HG02571 (cell line): ENCODE measurements at regions not wholly inside any gene's neighbourhood (a gene's known extent, or its start where the extent isn't known, plus 50 kb on each side); places are given as distances from the start of the nearest gene placed in this dataset.
A peak's percentile ranks its signal among the peaks of the same experiment; 100 is the strongest.
"Not testable (repeated sequence)": the region's sequence is repeated elsewhere in the genome, so short reads cannot be mapped to it uniquely, and the experiment has no call there.

Experiments
- ATAC-seq: cut with Tn5 transposase; IDR thresholded peaks from one replicate; pipeline ENCODE4 v1.9.1; 2021; ENCODE audit warnings: mild to moderate bottlenecking, moderate library complexity; ENCODE audit not compliant: unreplicated experiment

- ATAC-seq = no peak
These were observed 260.3 kb downstream of the ADGRD1 start for GRCh38 chr12:131213896-131214442.

DNA sequence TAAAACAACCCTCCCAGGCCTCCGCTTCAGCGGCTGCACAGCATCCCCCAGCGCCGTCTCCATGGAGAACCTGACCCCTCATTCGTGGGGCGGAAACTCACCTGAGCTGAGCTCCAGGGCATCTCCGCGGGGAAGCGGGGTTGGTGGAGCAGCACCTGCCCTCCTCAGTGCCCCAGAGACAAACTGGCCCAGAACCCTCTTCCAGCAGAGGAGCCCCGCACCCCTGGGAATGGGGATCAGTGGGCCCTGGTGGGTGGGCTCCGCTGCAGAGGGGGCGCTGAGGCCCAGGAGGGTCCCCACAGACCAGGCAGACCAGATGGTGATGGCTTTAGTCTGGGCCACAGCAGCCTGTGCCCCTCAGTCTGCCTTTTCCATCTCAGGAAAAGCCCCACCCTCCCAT, 261.2 kb downstream of the ADGRD1 start:
- not testable (repeated sequence) for ATAC-seq

DNA sequence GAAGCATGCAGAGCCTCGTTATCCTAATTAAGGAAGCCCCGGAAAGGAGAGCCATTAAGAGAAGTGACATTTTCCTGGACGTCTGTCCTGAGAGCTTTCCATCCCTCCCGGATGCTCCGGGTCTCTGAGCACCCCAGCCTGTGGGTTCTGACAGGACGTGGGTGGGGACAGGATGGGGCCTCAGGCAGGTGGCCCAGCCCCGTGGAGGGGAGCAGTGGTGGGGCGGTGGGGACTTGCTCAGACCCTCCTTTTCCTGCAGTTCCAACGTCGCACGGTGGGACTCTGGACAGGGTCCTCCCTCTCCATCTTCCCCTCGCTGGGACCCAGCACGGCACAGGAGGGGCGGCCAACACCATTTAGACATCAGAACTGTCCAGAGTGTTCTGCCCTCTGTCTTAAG, 262.9 kb downstream of the ADGRD1 start:
- not testable (repeated sequence) for ATAC-seq

GRCh38 chr12:131217024-131217586, 263.4 kb downstream of the ADGRD1 start:
- ATAC-seq = no peak

DNA sequence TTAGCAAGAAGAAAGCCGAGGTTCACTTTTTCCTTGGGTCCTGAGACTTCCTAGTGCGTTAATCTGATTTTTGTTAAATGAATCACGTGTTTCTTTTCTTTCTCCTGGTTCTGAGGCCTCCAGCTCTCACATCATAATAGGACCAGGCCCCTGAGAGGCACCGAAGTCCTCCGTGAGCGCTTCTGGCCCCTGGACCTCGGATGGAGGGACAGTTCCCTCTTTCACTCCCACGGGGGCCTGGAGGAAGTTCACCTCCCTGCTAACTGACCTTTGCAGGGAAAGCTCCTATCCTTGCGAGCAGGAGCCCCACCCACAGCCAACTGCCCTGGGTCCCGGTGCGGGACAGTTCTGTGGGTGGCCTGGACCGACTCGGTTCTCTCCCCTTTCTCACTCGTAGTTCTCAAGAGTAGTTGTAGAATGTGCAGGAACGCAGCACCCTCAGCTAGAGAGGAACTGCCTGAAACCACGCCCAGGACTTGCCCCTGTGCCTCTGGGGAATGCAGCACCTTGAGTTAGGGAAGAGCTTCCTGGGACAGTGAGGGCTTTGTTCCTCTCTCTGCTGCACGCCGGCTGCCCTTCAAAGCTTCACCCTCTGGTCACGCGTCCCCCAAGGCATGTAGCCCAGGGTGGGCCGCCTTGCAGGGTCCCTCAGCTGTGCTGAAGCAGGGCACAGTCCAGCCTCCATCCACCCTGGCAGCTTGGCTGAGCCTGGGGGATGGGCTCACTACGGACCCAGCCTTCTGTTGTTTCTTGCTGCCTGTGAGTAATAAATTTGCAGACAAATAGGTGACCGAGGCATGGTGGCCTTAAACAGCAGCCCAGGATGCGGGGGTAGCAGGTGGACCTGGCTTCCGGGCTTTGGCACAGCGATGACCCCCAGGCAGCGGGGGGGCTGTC, 264.6 kb downstream of the ADGRD1 start:
- ATAC-seq = no peak

- ATAC-seq = no peak
These were observed 265.4 kb downstream of the ADGRD1 start for GRCh38 chr12:131218923-131219669.

DNA sequence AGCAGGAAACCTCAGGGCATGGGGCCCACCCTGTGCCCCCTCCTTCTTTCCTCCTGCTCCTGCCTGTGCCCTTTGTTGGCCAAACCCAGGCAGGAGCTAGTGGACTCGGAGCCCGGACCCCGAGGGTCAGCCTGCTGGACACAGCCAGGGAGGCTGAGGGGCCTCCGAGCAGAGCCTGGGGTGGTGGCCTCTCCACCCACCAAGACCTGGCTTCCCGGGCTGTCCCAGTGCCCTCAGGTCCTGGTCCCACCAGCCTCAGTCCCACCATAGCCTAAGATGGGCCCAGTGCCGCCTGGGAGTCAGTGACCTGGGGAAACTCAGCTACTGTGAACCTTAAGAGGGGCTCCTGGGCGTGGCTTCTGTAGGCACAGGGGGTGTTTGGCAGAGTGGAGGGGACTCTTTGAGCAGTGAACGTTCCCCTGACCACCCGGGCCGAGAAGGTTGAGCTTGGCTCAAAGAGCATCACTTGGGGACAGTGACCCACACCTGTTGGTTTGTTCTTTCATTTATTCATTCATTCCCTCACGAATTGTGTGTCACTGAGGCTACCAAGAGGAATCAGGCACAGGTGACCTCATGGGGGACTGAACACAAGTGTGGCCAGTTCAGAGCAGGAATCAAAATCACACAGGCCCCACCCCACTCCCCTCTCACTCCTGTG, 266.1 kb downstream of the ADGRD1 start:
- ATAC-seq = no peak

GRCh38 chr12:131220331-131220685, 266.6 kb downstream of the ADGRD1 start:
- no peak for ATAC-seq

- no peak for ATAC-seq
These were observed 267.6 kb downstream of the ADGRD1 start for GRCh38 chr12:131221061-131221956.

DNA sequence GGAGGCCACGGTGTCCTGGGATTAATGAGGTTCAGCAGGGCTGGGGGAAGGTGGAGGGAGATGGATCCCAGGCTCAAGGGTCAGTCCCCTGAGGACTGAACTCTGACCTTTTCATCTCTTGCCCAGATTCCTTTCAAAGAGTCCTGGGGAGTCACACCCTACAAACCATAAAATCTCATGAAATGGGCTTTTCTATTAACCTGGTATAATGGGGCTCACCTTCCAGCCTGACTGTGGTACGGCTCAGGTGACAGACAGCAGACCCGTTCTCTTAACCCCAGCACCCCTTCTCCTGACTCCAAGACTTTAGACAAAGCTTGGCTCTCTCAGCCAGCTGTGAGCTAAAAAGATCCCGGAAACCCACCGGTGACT, 268.2 kb downstream of the ADGRD1 start:
- ATAC-seq = no peak

DNA sequence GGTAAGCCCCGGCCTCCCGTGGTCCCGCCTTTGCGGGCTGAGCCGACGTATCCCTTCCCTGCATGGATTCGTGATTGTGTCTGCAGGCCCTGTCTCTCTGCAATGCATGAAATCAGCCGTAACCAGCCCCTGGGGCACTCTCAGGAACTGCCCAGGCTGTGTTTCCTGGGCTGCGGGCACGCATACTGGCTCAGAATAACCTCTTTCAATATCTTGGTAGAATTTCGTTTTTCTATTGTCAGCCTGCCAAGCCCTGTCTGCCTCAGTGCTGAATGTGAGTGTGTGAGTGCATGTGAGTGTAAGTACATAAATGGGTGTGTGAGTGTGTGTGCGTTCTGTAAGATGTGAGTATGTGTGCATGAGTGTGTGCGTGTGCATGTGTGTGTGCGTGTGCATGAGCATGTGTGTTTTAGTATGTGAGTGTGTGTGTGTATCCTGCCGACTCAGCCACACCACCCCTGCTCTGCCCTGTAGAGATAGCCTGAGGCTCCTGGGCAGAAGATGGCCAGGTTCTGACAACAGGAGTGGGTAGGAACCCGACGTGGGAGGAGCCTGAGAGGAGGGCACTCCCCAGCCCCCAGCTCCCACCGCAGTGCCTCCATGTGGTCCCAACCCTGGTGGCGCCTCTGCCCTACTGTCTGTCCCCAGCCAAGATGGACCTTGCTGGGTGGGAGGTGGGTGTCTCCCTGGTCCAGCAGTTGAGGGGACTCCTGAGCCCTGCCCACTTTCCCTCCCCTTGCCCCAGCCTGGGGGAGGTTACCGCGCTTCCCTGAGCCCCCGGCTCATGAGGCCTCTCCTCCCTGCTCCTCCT, 268.8 kb downstream of the ADGRD1 start:
- peak; percentile 55 for ATAC-seq

GRCh38 chr12:131223171-131223761, 269.6 kb downstream of the ADGRD1 start:
- ATAC-seq = no peak

GRCh38 chr12:131223791-131224225, 270.1 kb downstream of the ADGRD1 start:
- no peak for ATAC-seq

DNA sequence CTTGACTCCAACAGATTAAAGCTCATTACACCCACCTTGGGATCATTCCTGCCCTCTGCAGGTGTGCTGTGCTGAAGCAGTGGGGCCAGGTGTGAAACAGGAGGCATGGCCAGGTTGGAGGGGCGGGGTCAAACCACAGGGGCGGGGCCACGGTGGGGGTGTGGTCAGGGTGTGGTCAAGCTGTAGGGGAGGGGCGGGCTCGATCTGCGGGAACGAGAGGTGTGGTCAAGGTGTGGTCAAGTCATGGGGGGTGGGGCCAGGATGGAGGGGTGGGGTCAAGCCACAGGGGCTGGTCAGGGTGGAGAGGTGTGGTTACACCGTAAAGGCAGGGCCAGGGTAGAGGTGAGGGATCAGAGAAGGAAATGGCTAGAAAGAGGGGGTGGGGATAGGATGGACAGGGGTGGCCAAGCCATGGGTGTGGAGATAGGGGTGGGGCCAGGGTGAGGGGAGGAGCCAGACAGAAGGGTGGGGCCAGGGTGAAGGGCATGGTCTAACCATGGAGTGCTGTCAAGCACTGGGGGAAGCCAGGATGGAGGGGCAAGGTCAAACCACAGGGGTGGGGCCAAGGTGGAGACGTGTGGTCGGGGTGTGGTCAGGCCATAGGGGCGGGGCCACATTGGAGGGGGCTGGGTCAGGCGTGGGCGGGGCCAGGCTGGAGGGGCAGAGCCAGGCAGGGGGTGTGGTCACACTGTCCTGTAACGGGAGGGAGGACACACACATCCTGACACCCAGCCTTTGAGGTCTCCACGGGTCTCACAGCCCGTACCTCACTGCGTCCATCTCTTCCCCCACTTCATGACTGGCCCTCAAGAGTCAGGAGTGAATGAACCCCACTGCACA, 270.7 kb downstream of the ADGRD1 start:
- ATAC-seq = not testable (repeated sequence)

DNA sequence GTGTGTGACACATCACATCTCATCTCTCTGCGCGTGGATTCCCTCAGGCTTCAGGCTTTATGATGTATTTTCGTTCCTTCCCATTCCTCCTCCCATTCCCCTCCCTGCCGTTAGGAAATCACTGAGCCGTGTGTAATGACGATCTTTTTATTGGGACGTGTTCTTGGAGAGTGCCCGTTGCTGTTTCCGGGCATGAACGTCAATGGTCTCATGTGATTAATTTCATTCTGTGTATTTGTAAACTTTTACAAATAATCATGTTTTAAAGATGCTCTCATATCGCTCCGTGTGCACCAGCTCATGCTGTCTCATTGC, 271.3 kb downstream of the ADGRD1 start:
- not testable (repeated sequence) for ATAC-seq

- no peak for ATAC-seq
These were observed 272.9 kb downstream of the ADGRD1 start for GRCh38 chr12:131226345-131227265.

DNA sequence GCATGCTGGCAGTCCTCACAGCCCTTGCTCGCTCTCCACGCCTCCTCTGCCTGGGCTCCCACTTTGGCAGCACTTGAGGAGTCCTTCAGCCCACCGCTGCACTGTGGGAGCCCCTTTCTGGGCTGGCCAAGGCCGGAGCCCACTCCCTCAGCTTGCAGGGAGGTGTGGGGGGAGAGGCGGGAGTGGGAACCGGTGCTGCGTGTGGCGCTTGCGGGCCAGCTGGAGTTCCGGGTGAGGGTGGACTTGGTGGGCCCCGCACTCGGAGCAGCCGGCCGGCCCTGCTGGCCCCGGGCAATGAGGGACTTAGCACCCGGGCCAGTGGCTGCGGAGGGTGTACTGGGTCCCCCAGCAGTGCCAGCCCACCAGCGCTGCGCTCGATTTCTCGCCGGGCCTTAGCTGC, 273.9 kb downstream of the ADGRD1 start:
- not testable (repeated sequence) for ATAC-seq
